HG03103 (cell line): ENCODE measurements at regions not wholly inside any gene's neighbourhood (a gene's known extent, or its start where the extent isn't known, plus 50 kb on each side); places are given as distances from the start of the nearest gene placed in this dataset.
"Not testable (repeated sequence)": the region's sequence is repeated elsewhere in the genome, so short reads cannot be mapped to it uniquely, and the experiment has no call there.

Experiments used
- ATAC-seq: cut with Tn5 transposase; IDR thresholded peaks from one replicate; pipeline ENCODE4 v1.9.1; 2021; ENCODE audit warnings: low read depth; ENCODE audit not compliant: unreplicated experiment

DNA sequence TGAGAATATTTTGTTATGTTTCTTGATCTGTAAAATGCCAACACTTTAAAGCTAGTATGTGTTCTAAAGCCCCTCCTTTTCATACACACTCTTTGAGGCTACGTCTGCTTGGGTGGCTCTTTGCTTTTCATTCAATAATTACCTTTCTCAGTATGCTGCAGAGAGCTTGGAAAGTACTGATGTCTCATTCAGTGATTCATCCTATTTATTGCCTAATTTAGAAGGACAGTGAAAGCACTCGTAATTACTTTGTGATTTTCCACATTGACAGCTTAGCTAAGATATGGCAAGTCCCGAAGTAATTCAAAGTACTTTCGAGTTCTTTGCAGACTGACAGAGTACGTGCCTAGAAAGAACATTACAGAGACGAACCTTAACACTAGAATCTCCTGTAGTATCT, 57.2 kb downstream of the BMP15 start:
- no peak for ATAC-seq

DNA sequence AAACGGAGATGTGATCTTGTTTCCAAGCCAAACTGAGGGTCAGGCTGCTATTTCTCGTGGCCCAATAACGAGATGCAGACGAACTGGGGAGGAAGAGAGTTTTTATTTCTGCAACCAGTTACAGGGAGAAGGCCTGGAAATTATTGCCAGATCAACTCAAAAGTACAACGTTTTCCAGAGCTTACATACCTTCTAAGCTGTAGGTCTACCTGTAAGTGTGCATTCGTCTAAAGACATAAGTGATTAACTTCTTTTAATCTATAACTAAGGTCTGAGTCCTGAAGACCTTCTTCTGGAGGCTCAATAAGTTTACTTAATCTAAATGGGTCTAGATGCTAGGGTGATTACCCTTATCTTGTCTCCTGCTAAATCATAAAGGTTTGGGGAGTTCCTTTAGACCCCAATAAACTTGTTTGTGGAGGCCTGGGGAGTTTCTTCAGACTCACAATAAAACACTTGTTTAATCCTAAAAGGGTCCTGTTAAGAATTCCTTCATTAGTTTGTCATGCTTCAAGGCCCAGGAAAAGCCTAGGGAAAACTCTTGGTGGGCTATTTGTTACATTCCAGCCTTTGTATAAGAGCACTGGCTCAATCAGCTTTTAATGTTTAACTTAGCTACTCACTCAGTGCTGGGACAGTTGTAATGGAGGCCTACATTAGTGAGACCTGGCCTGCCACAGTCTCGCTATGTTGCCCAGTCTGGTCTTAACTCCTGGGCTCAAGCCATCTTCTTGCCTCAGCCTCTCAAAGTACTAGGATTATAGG, 58.5 kb downstream of the BMP15 start:
- ATAC-seq = not testable (repeated sequence)

DNA sequence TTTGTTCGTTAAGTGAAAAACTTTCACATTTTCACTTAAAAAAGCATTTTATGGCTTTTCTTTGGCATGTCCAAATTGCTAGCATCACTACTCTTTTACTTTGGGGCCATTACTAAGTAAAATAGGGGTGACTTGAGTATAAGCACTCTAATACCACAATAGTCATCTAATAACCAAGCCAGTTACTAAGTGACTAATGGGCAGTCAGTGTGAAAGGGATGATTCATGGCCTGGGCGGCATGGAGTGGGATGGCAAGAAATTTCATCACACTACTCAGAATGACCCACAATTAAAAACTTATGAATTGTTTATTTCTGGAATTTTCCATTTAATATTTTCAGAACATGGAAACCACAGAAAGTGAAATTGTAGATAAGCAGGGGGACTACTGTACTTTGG, 60.9 kb downstream of the BMP15 start:
- no peak for ATAC-seq

GRCh38 chrX:50973199-50973598, 62.7 kb downstream of the BMP15 start:
- no peak for ATAC-seq

- no peak for ATAC-seq
Measured at GRCh38 chrX:50978920-50979682, 68.6 kb downstream of the BMP15 start.

- no peak for ATAC-seq
Measured at GRCh38 chrX:50980251-50980650, 69.7 kb downstream of the BMP15 start.

DNA sequence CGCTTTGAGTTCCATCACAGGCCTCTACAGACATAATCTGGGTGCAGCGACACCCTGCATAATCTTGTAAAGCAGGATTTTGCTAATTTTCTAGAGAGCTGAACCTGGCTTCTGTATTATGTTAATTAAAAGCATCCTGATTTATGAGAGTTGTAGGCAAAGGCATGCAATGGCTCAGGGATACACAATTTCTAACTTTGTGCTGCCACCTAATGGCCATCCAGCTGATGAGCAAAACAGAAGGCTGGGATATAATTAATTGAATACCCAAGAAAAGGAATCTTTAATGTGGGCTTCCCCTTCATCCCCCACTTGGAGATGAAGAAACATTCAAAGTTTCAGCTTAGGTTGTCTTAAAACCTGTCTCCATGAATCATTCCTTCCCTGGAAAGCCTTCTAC, 78.1 kb downstream of the BMP15 start:
- no peak for ATAC-seq

DNA sequence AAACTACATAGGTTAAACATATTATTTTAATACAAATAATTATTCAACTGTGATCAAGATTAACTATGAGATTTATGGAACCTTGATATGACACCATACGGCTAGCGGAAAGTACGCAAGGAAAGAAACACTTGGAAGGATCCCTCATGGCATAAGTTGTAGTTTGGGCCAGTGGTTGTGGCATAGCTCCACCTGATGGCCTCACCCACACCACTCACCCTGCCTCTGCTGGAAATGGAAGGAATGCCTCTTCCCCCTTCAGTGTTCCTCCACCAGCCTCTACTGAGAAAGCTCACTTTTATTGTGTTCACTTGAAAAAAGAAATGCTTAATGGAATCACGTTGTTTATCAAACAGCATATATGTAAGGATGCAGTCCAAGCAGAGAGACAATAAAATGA, 86.4 kb downstream of the BMP15 start:
- no peak for ATAC-seq

DNA sequence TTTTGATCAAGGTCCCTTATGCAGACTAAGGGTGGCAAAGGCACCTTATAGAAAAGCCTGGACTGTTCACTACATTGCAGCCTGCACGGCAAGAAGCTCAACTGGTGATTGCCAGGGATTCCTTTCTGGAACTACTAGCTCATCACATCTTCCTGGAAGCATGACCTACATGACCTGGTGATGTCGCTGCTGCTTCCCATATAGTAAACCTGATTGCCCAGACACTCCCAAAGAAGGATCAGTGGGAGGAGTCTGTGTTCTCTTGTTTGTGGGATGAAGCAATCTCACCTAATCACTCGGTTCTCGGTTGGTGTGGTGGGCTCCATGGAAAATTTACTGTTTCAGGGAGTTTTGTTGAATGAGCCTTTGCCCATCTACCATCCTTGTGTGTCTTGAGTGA, 89.8 kb downstream of the BMP15 start:
- not testable (repeated sequence) for ATAC-seq

GRCh38 chrX:51001733-51002632, 91.4 kb downstream of the BMP15 start:
- not testable (repeated sequence) for ATAC-seq

DNA sequence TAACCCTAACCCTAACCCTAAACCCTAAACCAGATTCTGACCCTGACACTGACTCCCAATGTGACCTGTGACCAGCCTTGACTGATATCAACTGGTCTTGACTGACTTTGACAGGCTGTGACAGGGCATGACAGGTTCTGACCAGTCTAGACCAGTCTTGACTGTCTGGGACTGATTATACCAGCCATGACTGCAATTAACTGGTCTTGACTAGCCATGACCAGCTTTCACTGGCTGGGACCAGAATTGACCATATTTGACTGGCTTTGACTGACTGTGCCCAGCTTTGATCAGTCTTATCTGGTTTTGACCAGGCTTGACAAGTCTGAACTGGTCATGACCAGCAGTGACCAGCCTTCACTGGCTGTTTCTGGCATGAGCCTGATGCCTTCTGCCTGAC, 95.5 kb downstream of the BMP15 start:
- ATAC-seq = no peak

GRCh38 chrX:51024106-51024696, 113.7 kb downstream of the BMP15 start:
- peak; percentile 74 for ATAC-seq

DNA sequence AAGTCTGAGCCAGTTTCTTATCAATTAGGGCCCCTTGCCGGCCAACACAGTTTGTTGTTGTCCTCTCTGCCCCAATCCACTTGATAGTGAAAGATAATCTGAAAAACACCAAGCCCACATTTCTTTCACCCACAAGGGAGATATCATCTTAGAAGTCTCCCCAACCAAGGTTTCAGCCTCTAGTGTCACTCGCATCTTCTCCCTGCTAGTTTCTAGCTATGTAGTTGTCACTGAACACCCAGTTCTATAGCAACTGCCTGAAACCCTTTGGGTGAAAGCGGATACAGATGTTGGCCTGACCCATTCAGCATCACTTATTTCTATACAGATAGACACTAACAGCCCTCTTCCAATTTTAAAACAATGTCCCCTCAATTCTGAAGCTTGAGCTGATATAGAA, 116.3 kb downstream of the BMP15 start:
- ATAC-seq = no peak

- no peak for ATAC-seq
Measured at GRCh38 chrX:51035746-51036145, 125.2 kb downstream of the BMP15 start.

- ATAC-seq = no peak
Measured at GRCh38 chrX:51047950-51048349, 137.4 kb downstream of the BMP15 start.

DNA sequence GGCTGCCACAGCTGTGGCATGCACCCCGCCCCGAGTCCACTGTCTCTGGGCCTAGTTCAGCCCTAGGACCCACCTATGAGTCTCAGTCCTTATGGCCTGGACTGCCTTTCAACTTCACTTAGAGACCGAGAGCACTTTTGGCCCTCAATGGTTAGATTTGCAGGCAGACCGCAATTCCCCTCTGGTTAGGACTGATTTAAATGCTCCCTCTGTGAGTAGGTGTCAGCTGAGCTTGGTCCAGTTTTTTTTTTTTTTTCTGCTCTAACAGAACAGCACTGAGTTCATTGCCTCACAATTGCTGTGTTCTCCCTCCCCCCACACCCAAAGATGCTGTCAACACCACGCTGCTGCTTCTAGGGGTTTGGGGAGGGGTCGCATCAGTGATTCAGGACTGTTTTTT, 143.2 kb downstream of the BMP15 start:
- no peak for ATAC-seq

- ATAC-seq = no peak
Measured at GRCh38 chrX:51098046-51098445, 187.5 kb downstream of the BMP15 start.

GRCh38 chrX:51119058-51119926, 208.8 kb downstream of the BMP15 start:
- not testable (repeated sequence) for ATAC-seq

DNA sequence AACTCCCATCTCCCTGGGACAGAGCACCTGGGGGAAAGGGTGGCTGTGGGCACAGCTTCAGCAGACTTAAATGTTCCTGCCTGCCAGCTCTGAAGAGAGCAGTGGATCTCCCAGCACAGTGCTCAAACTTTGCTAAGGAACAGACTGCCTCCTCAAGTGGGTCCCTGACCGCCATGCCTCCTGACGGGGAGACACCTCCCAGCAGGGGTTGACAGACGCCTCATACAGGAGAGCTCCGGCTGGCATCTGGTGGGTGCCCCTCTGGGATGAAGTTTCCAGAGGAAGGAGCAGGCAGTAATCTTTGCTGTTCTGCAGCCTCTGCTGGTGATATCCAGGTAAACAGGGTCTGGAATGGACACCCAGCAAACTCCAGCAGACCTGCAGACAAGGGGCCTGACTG, 206.9 kb upstream of the NUDT10 start:
- ATAC-seq = not testable (repeated sequence)
